ENCODE measurements at regions not wholly inside any gene's neighbourhood (a gene's known extent, or its start where the extent isn't known, plus 50 kb on each side); places are given as distances from the start of the nearest gene placed in this dataset.

GRCh38 chr13:33471204-33471603 lies 185.6 kb upstream of the STARD13 start:
- DNase-seq (ENCODE audit: low read depth) = no peak
- H3K4me3 ChIP-seq (ENCODE audit: control insufficient read depth, low read depth, low read length) = no peak overlapping the region
- TF ChIP-seq CTCF (conservative IDR thresholded peaks at IDR 0.05; ENCODE audit: control insufficient read depth, insufficient read depth, low read depth, low read length) = no peak

DNA sequence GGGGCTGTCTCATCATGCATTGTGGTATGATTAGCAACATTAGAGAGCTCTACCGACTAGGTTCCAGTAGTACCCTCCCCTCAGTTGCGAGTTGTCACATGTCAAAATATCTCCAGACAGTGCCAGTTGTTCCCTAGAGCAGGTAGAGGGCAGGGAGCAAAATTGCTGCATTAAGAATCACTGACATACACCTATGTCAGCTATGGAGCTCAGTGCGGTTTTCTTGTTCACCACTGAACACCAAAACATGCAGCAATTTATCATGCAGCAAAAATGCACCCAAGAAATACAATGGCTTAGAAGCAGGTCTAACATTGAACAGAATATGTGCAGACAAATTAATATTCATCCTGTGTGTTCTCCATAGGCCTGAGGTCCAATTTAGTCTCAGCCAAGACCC lies 186.9 kb upstream of the STARD13 start:
- no peak overlapping the region for H3K4me3 ChIP-seq (ENCODE audit: control insufficient read depth, low read depth, low read length)
- no peak for TF ChIP-seq CTCF (conservative IDR thresholded peaks at IDR 0.05; ENCODE audit: control insufficient read depth, insufficient read depth, low read depth, low read length)
- DNase-seq (ENCODE audit: low read depth) = no peak

DNA sequence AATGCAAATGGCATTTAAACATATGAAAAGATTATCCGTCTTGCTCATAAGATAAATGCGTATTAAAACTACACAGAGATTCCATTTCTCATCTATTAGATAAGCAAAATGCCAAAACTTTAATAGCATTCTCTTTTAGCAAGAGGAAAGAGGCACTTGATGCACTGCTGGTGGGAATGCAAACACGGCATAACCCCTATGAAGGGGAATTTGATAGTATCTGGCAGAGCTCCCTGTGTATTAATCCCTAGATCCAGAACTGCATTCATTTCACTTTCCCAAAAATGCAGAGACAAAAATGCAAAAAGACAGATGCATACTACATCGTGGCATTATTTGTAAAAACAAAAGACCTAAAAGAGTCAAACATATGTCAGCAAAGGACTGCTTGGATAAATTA lies 193.6 kb upstream of the STARD13 start:
- TF ChIP-seq CTCF (conservative IDR thresholded peaks at IDR 0.05; ENCODE audit: control insufficient read depth, insufficient read depth, low read depth, low read length) = no peak
- no peak for DNase-seq (ENCODE audit: low read depth)

GRCh38 chr13:33480561-33480960 lies 195.0 kb upstream of the STARD13 start:
- no peak for TF ChIP-seq CTCF (conservative IDR thresholded peaks at IDR 0.05; ENCODE audit: control insufficient read depth, insufficient read depth, low read depth, low read length)
- DNase-seq (ENCODE audit: low read depth) = peak; percentile 41
- H3K4me3 ChIP-seq (ENCODE audit: control insufficient read depth, low read depth, low read length) = no peak overlapping the region

More for the DNA sequence above, 193.6 kb upstream of the STARD13 start:
- H3K4me3 ChIP-seq (ENCODE audit: control insufficient read depth, low read depth, low read length) = no peak overlapping the region

DNA sequence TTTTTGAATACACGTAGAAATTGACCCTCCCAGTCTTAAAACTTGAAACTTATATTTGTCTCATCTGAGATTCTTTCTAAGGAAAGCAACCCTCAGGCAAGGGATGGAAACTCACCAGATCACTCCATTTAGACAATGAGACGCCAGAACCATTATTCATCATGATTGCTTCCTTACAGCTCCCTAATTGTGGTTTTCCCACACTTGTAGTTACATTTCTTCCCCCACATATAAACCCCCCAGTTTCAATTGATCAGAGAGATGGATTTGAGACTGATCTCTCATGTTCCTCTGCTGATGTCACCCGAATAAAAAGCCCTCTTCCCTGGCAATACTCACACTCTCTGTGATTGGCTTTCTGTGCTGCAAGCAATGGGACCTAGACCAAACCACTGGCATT lies 197.9 kb upstream of the STARD13 start:
- peak; percentile 15 for DNase-seq (ENCODE audit: low read depth)
- H3K4me3 ChIP-seq (ENCODE audit: control insufficient read depth, low read depth, low read length) = no peak overlapping the region
- no peak for TF ChIP-seq CTCF (conservative IDR thresholded peaks at IDR 0.05; ENCODE audit: control insufficient read depth, insufficient read depth, low read depth, low read length)

- no peak for TF ChIP-seq CTCF (conservative IDR thresholded peaks at IDR 0.05; ENCODE audit: control insufficient read depth, insufficient read depth, low read depth, low read length)
- DNase-seq (ENCODE audit: low read depth) = no peak
- no peak overlapping the region for H3K4me3 ChIP-seq (ENCODE audit: control insufficient read depth, low read depth, low read length)
These were observed 199.7 kb upstream of the STARD13 start for GRCh38 chr13:33485247-33485646.

DNA sequence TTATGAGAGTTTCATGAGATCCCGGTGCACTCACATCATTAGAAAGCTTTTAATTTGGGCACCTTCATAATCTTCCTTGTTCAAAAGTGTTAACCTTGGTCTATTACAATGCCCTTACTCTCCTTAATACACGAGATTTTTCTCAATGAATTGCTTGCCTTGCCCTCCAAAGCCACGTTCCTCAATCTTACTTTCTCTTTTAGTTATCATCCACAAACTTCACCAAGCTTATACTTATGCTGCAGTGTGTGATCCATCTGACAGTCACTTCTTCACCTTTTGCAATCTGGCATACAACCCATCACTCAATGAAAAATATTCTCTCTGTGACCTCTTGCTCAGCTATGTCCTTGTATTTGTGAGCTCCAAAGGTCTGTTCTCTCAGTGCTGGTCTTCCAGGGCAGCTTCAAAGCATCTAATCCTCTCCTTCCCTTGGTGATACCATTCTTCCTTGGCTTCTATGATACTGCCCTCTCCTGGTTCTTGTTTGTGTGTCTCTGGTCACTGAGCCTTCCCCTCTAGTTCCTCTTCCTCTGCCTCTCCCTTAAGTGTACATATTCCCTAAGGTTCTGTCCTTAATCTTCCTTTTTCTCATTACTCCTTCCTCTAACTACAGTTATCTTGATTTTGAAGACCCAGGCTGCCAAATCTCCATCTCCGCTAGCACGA lies 202.2 kb upstream of the STARD13 start:
- TF ChIP-seq CTCF (conservative IDR thresholded peaks at IDR 0.05; ENCODE audit: control insufficient read depth, insufficient read depth, low read depth, low read length) = peak; percentile 62
- peak; percentile 74 for DNase-seq (ENCODE audit: low read depth)
- no peak overlapping the region for H3K4me3 ChIP-seq (ENCODE audit: control insufficient read depth, low read depth, low read length)
